H1 (cell line): ENCODE measurements at regions not wholly inside any gene's neighbourhood (a gene's known extent, or its start where the extent isn't known, plus 50 kb on each side); places are given as distances from the start of the nearest gene placed in this dataset.

Experiments
- CTCF ChIA-PET: fragments of 300-600 bp; sonication (Branson Sonifier 250); formaldehyde crosslinking; loops from one replicate; lab custom pipeline; 2021; ENCODE audit not compliant: partially characterized antibody; lab: Charles Lee
- POLR2A ChIA-PET: fragments of 300-600 bp; sonication (Branson Sonifier 250); formaldehyde crosslinking; loops from one replicate; lab custom pipeline; 2021; ENCODE audit warnings: inconsistent platforms; ENCODE audit not compliant: partially characterized antibody; lab: Charles Lee
- DNase-seq, 2 experiments: peaks; one replicate each; pipeline versions ENCODE4 v3.0.0 to v3.0.0-alpha.2; 2010 to 2022; ENCODE audit warnings: low spot score in 2 of 2, low read depth in 1 of 2, mixed read lengths in 1 of 2
- FAIRE-seq: peaks from 2 replicates; lab custom pipeline; 2011; peaks lifted over from hg19 to GRCh38; lab: Jason Lieb, UNC
- H2AFZ ChIP-seq: 2 replicates; pipeline ENCODE4 v1.8.1; 2012; ENCODE audit warnings: low read length, inconsistent platforms
- H2AK5ac ChIP-seq: 2 replicates; pipeline ENCODE4 v1.6.1; 2013; ENCODE audit warnings: low read depth, low read length
- H2BK120ac ChIP-seq: replicated peaks from 2 replicates; pipeline ENCODE3; 2013; ENCODE audit warnings: low read depth, low read length, inconsistent platforms
- H2BK12ac ChIP-seq: 2 replicates; pipeline ENCODE4 v1.6.1; 2013; ENCODE audit warnings: low read depth, low read length
- H2BK15ac ChIP-seq: 2 replicates; pipeline ENCODE4 v1.6.1; 2013; ENCODE audit warnings: low read length
- H2BK20ac ChIP-seq: 2 replicates; pipeline ENCODE4 v1.6.1; 2013; ENCODE audit warnings: low read length
- H2BK5ac ChIP-seq: 2 replicates; pipeline ENCODE4 v1.6.1; 2013; ENCODE audit warnings: low read depth, low read length
- H3K14ac ChIP-seq: 2 replicates; pipeline ENCODE4 v1.6.1; 2013; ENCODE audit warnings: inconsistent platforms; ENCODE audit not compliant: insufficient read length
- H3K18ac ChIP-seq: 2 replicates; pipeline ENCODE4 v1.6.1; 2013; ENCODE audit warnings: low read length; ENCODE audit errors: extremely low read depth
- H3K23ac ChIP-seq: 2 replicates; pipeline ENCODE4 v1.6.1; 2013; ENCODE audit warnings: inconsistent platforms; ENCODE audit not compliant: insufficient read length
- H3K23me2 ChIP-seq: 2 replicates; pipeline ENCODE4 v1.6.1; 2013; ENCODE audit warnings: low read depth, low read length
- H3K27ac ChIP-seq: 2 replicates; pipeline ENCODE4 v1.6.1; 2011; ENCODE audit warnings: low read depth, low read length, inconsistent platforms
- H3K27me3 ChIP-seq, 4 experiments: replicated peaks in 1 of 4; 1 replicate in 1 of 4; 2 replicates in 3 of 4; pipeline versions ENCODE4 v1.6.1 to v1.8.1; 2011 to 2013; ENCODE audit warnings: low read length in 3 of 4, mild to moderate bottlenecking in 3 of 4, inconsistent platforms in 2 of 4, mixed read lengths in 2 of 4, moderate library complexity in 1 of 4; ENCODE audit not compliant: control insufficient read depth in 3 of 4, insufficient read depth in 3 of 4; ENCODE audit errors: extremely low read depth in 1 of 4
- H3K36me3 ChIP-seq, 4 experiments: 2 replicates each; pipeline versions ENCODE4 v1.6.1 to v1.8.1; 2011 to 2013; ENCODE audit warnings: mild to moderate bottlenecking in 4 of 4, low read length in 3 of 4, moderate library complexity in 2 of 4, control low read depth in 1 of 4, inconsistent platforms in 1 of 4; ENCODE audit not compliant: insufficient read depth in 4 of 4, control insufficient read depth in 2 of 4
- H3K4ac ChIP-seq: replicated peaks from 2 replicates; pipeline ENCODE3; 2013; ENCODE audit warnings: low read length, low read depth, mixed read lengths, inconsistent platforms; ENCODE audit not compliant: insufficient read length
- H3K4me1 ChIP-seq, 4 experiments: replicated peaks in 1 of 4; 1 replicate in 1 of 4; 2 replicates in 3 of 4; pipeline versions ENCODE4 v1.6.1 to v1.8.1; 2011 to 2013; ENCODE audit warnings: low read length in 3 of 4, inconsistent platforms in 2 of 4, mixed read lengths in 1 of 4; ENCODE audit not compliant: insufficient read depth in 4 of 4, control insufficient read depth in 3 of 4
- H3K4me2 ChIP-seq, 2 experiments: 2 replicates each; pipeline versions ENCODE4 v1.6.1 to v1.8.1; 2011 to 2013; ENCODE audit warnings: low read depth in 2 of 2, low read length in 2 of 2, control low read depth in 1 of 2, inconsistent platforms in 1 of 2, mild to moderate bottlenecking in 1 of 2; ENCODE audit not compliant: insufficient read depth in 1 of 2
- H3K4me3 ChIP-seq, 4 experiments: fragments of 200-600, 300-600 bp in 1 of 4; sonication (generic), shearing (Covaris generic), sonication (Bioruptor Twin) in 1 of 4; 2 replicates each; pipeline versions ENCODE4 v1.5.1 to v1.8.1; 2011 to 2016; ENCODE audit warnings: low read length in 4 of 4, low read depth in 3 of 4, control low read depth in 2 of 4, inconsistent platforms in 2 of 4, mild to moderate bottlenecking in 2 of 4, mixed read lengths in 1 of 4, moderate library complexity in 1 of 4; ENCODE audit not compliant: insufficient read depth in 2 of 4; ENCODE audit errors: extremely low read depth in 1 of 4
- H3K56ac ChIP-seq: replicated peaks from 2 replicates; pipeline ENCODE3; 2013; ENCODE audit warnings: low read depth, mild to moderate bottlenecking, mixed read lengths, low read length, inconsistent platforms; ENCODE audit not compliant: insufficient read length
- H3K79me1 ChIP-seq: 2 replicates; pipeline ENCODE4 v1.6.1; 2013; ENCODE audit warnings: low read depth, low read length, control low read depth
- H3K79me2 ChIP-seq, 2 experiments: 2 replicates each; pipeline versions ENCODE4 v1.6.1 to v1.8.1; 2012 to 2013; ENCODE audit warnings: low read length in 2 of 2, mild to moderate bottlenecking in 2 of 2, inconsistent platforms in 1 of 2; ENCODE audit not compliant: insufficient read depth in 2 of 2, control insufficient read depth in 1 of 2
- H3K9ac ChIP-seq, 4 experiments: replicated peaks in 1 of 4; 1 replicate in 1 of 4; 2 replicates in 3 of 4; pipeline versions ENCODE4 v1.6.1 to v1.8.1; 2011 to 2013; ENCODE audit warnings: low read depth in 3 of 4, low read length in 3 of 4, control low read depth in 2 of 4, mild to moderate bottlenecking in 2 of 4, moderate library complexity in 2 of 4, inconsistent platforms in 1 of 4; ENCODE audit errors: extremely low read depth in 1 of 4
- H3K9me3 ChIP-seq, 2 experiments: 2 replicates each; pipeline versions ENCODE4 v1.6.1 to v1.8.1; 2012 to 2013; ENCODE audit warnings: mild to moderate bottlenecking in 2 of 2, moderate library complexity in 2 of 2, control low read depth in 1 of 2, inconsistent platforms in 1 of 2, low read depth in 1 of 2, low read length in 1 of 2, mixed read lengths in 1 of 2; ENCODE audit not compliant: insufficient read depth in 2 of 2
- H4K20me1 ChIP-seq, 2 experiments: replicated peaks in 1 of 2; 2 replicates each; pipeline versions ENCODE3 to v1.8.1; 2011 to 2013; ENCODE audit warnings: inconsistent platforms in 2 of 2, low read length in 2 of 2, mild to moderate bottlenecking in 1 of 2; ENCODE audit not compliant: insufficient read depth in 2 of 2, control insufficient read depth in 1 of 2
- H4K5ac ChIP-seq: 2 replicates; pipeline ENCODE4 v1.6.1; 2013; ENCODE audit warnings: low read length, low read depth, mixed read lengths, inconsistent platforms; ENCODE audit not compliant: insufficient read length
- H4K8ac ChIP-seq: 2 replicates; pipeline ENCODE4 v1.8.0; 2013; ENCODE audit warnings: mild to moderate bottlenecking, moderate library complexity, low read length, inconsistent platforms; ENCODE audit not compliant: insufficient read depth; ENCODE audit errors: extremely low read depth
- H4K91ac ChIP-seq: replicated peaks from 2 replicates; pipeline ENCODE3; 2013; ENCODE audit warnings: low read length, mixed read lengths, inconsistent platforms; ENCODE audit not compliant: insufficient read length
- KDM1A ChIP-seq: fragments of 200-600, 300-600 bp; sonication (generic); IDR thresholded peaks from 2 replicates; pipeline ENCODE4 v1.7.1; 2016; ENCODE audit warnings: mild to moderate bottlenecking, low read length, borderline replicate concordance
- SP1 ChIP-seq: IDR thresholded peaks from 2 replicates; pipeline ENCODE4 v1.6.1; 2011; ENCODE audit warnings: low read depth, low read length
- SP2 ChIP-seq: IDR thresholded peaks from 2 replicates; pipeline ENCODE4 v1.6.1; 2012; ENCODE audit warnings: mild to moderate bottlenecking, low read length, inconsistent platforms
- WGBS, 2 experiments: shearing (Covaris generic) in 1 of 2; methylation state at CpG; one replicate each; pipeline versions ENCODE4 v1.1.6 to v1.1.7; 2013 to 2015; ENCODE audit warnings: low lambda C conversion rate in 2 of 2, mixed read lengths in 2 of 2, inconsistent platforms in 1 of 2, low coverage in 1 of 2, missing lambda C conversion rate in 1 of 2; ENCODE audit not compliant: insufficient replicate concordance in 2 of 2, insufficient coverage in 1 of 2, insufficient read length in 1 of 2; ENCODE audit errors: extremely low coverage in 1 of 2, missing lambda C conversion rate in 1 of 2; 5-methylcytosine and 5-hydroxymethylcytosine counted together

- Histone ChIP-seq H3K56ac (no peak overlapping the region), H4K20me1 (no peaks in the 10 kb centered on the region), H4K8ac (no peak overlapping the region)
Measured at GRCh38 chr9:23431459-23431858, 394.6 kb downstream of the ELAVL2 start.

More at GRCh38 chr9:23431459-23431858, 394.6 kb downstream of the ELAVL2 start:
- POLR2A ChIA-PET: interaction anchor here (1.1 kb wide), 1 partner anchor 28 kb away, joined by 3 read pairs; no protein-coding TSS in a partner anchor
- FAIRE-seq (no peak), DNase-seq (no peak)
- Histone ChIP-seq H3K4ac (no peak overlapping the region), H2BK120ac (no peak overlapping the region), H3K4me3 (no peak overlapping the region), H4K5ac (no peak overlapping the region), H2BK5ac (no peak overlapping the region), H3K27me3 (no peaks in the 10 kb centered on the region), H2BK20ac (no peak overlapping the region), H3K18ac (no peak overlapping the region), H2AFZ (no peak overlapping the region), H3K23ac (no peak overlapping the region), H3K79me1 (no peaks in the 10 kb centered on the region), H3K9me3 (no peaks in the 10 kb centered on the region), H2AK5ac (no peak overlapping the region), H3K4me2 (no peak overlapping the region), H3K36me3 (no peaks in the 10 kb centered on the region), H2BK12ac (no peak overlapping the region), H3K27ac (no peak overlapping the region), H3K23me2 (no peaks in the 10 kb centered on the region), H2BK15ac (no peak overlapping the region), H3K79me2 (no peaks in the 10 kb centered on the region), H4K91ac (no peak overlapping the region), H3K14ac (no peak overlapping the region), H3K4me1 (no peaks in the 10 kb centered on the region), H3K9ac (no peak overlapping the region)
- TF ChIP-seq SP2: no peak
- no peak for TF ChIP-seq KDM1A
- TF ChIP-seq SP1: no peak
- WGBS, 2 experiments: 77% methylated on average over 5 of the region's 5 CpGs; no CpG with 5 or more reads in 1 of the 2 experiments
- CTCF ChIA-PET: interaction anchor here (0.9 kb wide), 1 partner anchor 13 kb away, joined by 3 read pairs; no protein-coding TSS in a partner anchor
